Umbilical cord (tissue), 1 donor: ENCODE measurements at regions not wholly inside any gene's neighbourhood (a gene's known extent, or its start where the extent isn't known, plus 50 kb on each side); places are given as distances from the start of the nearest gene placed in this dataset.
"Not testable (repeated sequence)": the region's sequence is repeated elsewhere in the genome, so short reads cannot be mapped to it uniquely, and the experiment has no call there.

ENCODE experiments used
- DNase-seq: peaks from one replicate; pipeline ENCODE4 v3.0.0-alpha.2; 2015; ENCODE audit warnings: low spot score

DNA sequence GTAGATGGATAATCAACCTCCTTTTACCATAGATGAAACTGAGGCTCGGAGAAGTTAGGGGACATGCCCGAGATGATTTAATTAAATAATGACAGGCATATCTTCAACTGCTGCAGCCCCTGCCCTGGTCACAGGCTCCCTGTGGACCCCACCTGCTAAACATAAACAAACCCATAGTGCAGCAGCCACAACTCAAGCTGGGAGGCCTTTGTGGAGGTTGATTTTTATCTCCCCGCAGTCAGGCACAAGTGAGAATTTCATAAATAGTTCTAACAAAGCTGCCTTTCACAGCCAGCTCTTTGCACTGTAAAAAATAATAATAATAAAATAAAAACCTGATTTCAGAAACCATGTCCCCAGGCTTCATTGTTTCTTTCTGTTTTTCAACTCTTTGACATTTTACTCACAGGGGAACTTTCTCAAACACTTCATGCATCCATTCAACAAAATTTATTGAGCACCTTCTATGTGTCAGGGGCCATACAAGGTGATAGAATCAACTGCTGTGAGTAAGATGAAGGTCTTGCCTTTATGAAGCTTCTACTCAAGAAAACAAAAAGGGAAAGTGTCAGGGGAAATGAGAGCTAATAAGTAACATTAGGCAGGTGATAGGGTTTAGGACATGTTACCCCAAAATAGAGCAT, 393.6 kb upstream of the PROK2 start:
- DNase-seq = no peak

DNA sequence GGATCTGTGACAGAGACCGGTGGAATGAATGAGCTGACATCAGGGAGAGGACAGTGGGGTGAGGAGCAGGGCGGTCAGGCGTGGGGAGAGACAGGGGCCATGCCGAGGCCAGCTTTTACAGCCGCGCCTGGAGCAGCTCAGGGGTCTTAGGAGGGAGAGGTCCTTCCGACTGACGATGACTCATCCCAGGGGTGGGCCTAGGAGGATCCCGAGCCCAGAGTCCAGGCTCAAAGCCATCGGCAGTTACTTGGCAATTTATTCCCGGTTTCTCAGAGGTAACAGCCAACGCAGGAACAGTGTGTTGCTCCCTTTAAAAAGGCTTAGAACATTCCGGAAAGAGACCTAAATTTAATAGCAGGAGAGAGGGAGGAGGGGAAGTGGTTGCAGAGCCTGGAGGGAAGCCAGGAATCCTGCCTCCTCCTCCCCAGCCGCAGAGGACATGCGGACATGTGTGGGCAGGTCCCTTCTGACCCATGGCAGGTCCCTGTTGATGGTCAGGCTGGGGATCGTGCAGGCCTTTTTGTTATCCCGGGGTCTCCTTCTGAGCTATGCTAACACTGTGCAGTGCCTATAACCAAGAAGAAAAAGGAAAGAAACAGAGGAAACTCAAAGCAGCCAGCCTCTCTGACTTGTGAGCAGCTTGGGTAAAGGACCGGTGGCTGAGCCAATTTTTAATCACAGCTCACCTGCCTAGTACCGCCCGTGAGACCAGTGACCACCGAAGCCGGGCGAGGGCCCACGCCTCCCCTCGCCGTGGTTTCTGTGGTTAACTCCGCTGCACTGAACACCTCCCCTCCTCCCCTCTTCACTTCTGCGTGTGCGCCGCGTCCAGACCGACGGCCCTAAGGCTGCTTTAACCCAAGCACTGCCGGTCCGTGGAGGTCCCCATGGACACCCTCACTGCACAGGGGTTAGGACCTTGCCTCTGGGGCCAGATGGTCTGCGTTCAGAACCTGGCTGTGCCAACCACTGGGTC, 392.4 kb upstream of the PROK2 start:
- DNase-seq = peak; percentile 68

DNA sequence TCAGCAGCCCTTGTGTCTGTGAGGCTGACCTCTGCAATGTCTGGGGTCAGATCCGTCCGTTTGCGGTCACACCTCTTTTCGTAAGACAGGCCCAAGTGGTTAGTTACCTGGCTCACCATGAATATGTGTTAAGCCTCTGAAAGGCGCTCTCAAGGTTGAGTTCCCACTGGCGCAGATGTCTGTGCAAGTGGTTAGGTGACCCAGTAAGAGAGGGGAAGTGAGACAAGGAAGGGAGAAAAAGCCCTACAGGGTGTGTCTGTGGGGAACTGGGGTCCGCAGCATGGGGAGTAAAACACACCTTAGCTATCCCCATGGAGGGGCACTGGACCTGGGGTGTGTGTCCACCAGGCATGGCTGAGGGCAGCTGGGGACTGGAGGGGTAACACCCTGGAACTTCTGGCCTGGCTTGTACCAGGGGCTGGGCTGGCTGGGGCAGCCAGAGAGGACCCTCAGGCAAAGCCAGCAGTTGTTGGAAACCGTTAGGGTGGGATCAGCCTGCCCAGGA, 391.6 kb upstream of the PROK2 start:
- no peak for DNase-seq

- no peak for DNase-seq
Measured at GRCh38 chr3:72175296-72175858, 390.4 kb upstream of the PROK2 start.

- DNase-seq = no peak
Measured at GRCh38 chr3:72174890-72175289, 389.9 kb upstream of the PROK2 start.

DNA sequence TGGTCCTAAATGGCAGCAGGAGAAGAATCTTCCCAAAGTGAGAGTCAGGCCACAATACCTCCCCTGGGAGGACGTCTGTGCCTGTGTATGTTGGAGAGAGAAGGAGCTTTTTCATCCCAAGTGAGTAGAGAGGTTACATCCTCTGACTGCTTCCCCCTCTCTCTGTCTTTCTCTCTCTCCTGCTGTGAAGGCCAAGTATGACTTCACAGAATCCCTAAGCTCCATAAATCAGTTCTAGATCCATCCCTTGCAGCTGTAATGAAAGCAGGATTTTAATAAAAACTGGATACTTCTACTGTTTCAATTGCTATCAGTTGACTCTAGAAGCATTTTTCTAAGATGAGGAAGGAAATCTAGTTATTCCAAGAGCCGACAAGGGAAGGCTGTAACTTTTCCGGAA, 389.1 kb upstream of the PROK2 start:
- DNase-seq = peak; percentile 85

GRCh38 chr3:72171946-72172345, 387.0 kb upstream of the PROK2 start:
- no peak for DNase-seq

- no peak for DNase-seq
Measured at GRCh38 chr3:72171463-72171881, 386.5 kb upstream of the PROK2 start.

DNA sequence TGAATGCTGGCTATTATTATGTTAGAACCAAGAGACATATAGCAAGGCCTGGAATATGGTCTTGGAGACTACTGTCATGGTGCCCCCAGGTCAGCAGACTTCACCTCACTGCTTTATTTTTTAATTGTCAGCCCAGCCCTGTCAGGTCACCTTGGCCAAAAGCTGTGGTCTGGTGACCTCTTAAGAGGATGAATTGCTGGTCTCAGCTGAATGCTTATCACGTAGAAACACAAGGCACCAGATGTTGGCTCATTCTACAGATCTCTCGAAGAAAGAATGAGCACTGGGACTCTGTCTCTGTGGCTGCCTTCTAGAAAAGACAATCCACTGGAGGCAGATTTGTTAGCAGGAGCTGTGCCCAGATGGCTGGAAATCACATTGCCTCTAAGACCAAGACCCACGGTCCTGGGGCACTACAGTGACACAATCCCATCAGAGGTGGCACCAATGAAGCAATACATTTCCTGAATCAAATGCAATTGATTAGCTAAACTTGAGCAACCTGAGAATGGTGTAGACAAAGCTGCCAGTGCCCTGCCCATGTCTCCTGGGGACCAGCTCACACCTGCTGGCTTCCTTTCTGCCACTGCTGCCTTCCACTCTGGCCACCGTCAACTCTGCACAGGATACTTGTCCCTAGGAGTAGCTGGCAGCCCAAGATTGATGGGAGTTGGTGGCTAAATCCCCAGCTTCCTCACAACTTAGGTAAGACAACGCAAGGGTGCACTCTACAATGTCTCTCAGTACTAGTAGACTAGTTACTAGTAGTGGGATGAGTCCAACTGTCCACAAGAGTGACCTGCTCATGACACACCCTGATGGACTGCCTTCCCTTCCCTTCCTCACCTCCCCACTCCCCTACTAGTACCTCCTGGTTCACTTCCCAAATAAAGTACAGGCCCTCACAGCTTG, 384.9 kb upstream of the PROK2 start:
- DNase-seq = no peak

DNA sequence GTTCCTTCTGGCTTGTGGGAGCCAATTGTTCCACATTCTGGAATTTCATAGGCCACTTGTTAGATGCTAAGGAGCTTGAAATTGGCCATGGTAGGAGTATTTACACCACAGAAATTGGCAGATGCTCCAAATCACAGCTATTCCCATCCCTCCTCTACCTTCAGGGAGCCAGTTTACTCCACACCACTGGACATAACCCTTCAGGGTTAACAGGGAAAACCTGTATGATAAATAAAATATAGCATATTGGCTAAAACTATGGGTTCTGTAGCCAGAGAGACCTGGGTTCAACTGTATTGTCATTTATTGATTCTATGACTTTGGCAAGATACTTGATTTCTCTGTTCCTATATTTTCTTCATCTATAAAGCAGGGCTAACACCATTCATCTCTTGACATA, 384.2 kb upstream of the PROK2 start:
- no peak for DNase-seq

- no peak for DNase-seq
Measured at GRCh38 chr3:72165808-72166207, 380.9 kb upstream of the PROK2 start.

DNA sequence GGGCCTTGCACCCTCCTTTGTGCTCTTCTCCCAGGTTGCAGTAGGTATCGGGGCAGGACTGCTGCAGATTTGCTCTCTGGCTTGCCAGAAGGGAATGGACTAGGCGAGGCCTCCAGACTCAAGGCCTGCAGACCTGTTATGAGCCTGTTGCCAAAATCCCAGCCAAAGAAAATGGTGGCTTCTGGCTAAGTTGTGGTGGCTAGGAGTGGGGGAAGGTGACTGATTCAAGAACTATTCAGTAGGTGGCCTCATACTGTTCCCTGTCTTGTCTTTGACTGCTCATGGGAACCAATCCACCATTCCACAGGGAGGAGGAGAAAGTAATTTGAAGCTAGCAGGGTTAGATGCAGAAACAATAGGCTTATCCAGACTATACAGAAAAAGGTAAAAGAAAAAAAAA, 380.4 kb upstream of the PROK2 start:
- no peak for DNase-seq

GRCh38 chr3:72164635-72164978, 379.7 kb upstream of the PROK2 start:
- no peak for DNase-seq

- no peak for DNase-seq
Measured at GRCh38 chr3:72163809-72164634, 379.1 kb upstream of the PROK2 start.

- DNase-seq = no peak
Measured at GRCh38 chr3:72162649-72163184, 377.8 kb upstream of the PROK2 start.

GRCh38 chr3:72161881-72162595, 377.1 kb upstream of the PROK2 start:
- DNase-seq = peak; percentile 66

DNA sequence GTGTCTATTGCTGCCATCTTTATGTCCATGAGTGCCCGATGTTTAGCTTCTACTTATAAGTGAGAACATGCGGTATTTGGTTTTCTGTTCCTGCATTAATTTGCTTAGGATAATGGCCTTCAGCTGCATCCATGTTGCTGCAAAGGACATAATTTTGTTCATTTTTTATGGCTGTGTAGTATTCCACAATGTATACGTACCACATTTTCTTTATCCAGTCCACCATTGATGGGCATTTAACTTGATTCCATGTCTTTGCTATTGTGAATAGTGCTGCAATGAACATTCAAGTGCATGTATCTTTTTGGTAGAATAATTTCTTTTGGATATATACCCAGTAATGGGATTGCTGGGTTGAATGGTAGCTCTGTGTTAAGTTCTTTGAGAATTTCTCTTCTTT, 376.3 kb upstream of the PROK2 start:
- DNase-seq = not testable (repeated sequence)

GRCh38 chr3:72160351-72160750, 375.4 kb upstream of the PROK2 start:
- DNase-seq = no peak

DNA sequence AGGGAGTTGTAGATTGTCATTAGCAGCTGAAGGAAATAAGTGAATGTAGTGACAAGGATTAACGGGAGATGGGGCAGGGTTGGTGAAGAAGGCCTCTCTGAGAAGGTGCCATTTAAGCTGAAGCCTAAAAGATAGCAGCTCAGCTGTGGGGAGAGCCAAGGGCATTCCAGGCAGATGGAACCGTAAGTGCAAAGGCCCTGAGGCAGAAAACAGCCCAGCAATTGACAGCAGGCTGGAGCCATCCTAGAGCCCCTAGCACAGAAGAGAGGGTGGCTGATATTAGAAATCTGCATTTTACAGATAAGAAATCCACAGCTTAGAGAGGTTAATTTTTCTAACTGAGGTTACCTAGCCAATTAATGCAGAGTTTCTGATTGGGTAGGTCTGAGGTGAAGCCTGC, 374.5 kb upstream of the PROK2 start:
- DNase-seq = no peak
